ENCODE measurements at regions not wholly inside any gene's neighbourhood (a gene's known extent, or its start where the extent isn't known, plus 50 kb on each side); places are given as distances from the start of the nearest gene placed in this dataset.
"Not testable (repeated sequence)": the region's sequence is repeated elsewhere in the genome, so short reads cannot be mapped to it uniquely, and the experiment has no call there.

- no peak for DNase-seq
These were observed 139.1 kb upstream of the PELI2 start for GRCh38 chr14:55979096-55979495.

GRCh38 chr14:55979781-55980180 lies 138.4 kb upstream of the PELI2 start:
- DNase-seq: no peak

GRCh38 chr14:55980970-55981369 lies 137.2 kb upstream of the PELI2 start:
- DNase-seq: no peak

- DNase-seq: no peak
These were observed 132.1 kb upstream of the PELI2 start for GRCh38 chr14:55986069-55986468.

GRCh38 chr14:56000846-56001245 lies 117.4 kb upstream of the PELI2 start:
- no peak for DNase-seq

GRCh38 chr14:56002342-56002741 lies 115.9 kb upstream of the PELI2 start:
- no peak for DNase-seq

- no peak for DNase-seq
These were observed 115.2 kb upstream of the PELI2 start for GRCh38 chr14:56002876-56003625.

GRCh38 chr14:56004323-56004722 lies 113.9 kb upstream of the PELI2 start:
- no peak for DNase-seq

GRCh38 chr14:56004786-56005185 lies 113.4 kb upstream of the PELI2 start:
- peak; percentile 82 for DNase-seq

- DNase-seq: peak; percentile 95
These were observed 112.8 kb upstream of the PELI2 start for GRCh38 chr14:56005191-56006053.

GRCh38 chr14:56007491-56007890 lies 110.7 kb upstream of the PELI2 start:
- not testable (repeated sequence) for DNase-seq

- no peak for DNase-seq
These were observed 110.1 kb upstream of the PELI2 start for GRCh38 chr14:56008150-56008549.

- not testable (repeated sequence) for DNase-seq
These were observed 109.5 kb upstream of the PELI2 start for GRCh38 chr14:56008661-56009060.

GRCh38 chr14:56023661-56024081 lies 94.5 kb upstream of the PELI2 start:
- DNase-seq: no peak

GRCh38 chr14:56025191-56025590 lies 93.0 kb upstream of the PELI2 start:
- no peak for DNase-seq

- no peak for DNase-seq
These were observed 91.7 kb upstream of the PELI2 start for GRCh38 chr14:56026506-56026905.

GRCh38 chr14:56027421-56027820 lies 90.8 kb upstream of the PELI2 start:
- no peak for DNase-seq

GRCh38 chr14:56027916-56028712 lies 90.1 kb upstream of the PELI2 start:
- peak; percentile 82 for DNase-seq

GRCh38 chr14:56036353-56036752 lies 81.9 kb upstream of the PELI2 start:
- DNase-seq: no peak

GRCh38 chr14:56040121-56040520 lies 78.1 kb upstream of the PELI2 start:
- DNase-seq: no peak

GRCh38 chr14:56044196-56044595 lies 74.0 kb upstream of the PELI2 start:
- no peak for DNase-seq

- no peak for DNase-seq
These were observed 71.7 kb upstream of the PELI2 start for GRCh38 chr14:56046546-56046945.

GRCh38 chr14:56046996-56047395 lies 71.2 kb upstream of the PELI2 start:
- DNase-seq: no peak
